HG02852 (cell line): ENCODE measurements at regions not wholly inside any gene's neighbourhood (a gene's known extent, or its start where the extent isn't known, plus 50 kb on each side); places are given as distances from the start of the nearest gene placed in this dataset.

Experiments
- ATAC-seq: cut with Tn5 transposase; IDR thresholded peaks from one replicate; pipeline ENCODE4 v1.9.1; 2021; ENCODE audit warnings: mild to moderate bottlenecking, moderate library complexity; ENCODE audit not compliant: unreplicated experiment

DNA sequence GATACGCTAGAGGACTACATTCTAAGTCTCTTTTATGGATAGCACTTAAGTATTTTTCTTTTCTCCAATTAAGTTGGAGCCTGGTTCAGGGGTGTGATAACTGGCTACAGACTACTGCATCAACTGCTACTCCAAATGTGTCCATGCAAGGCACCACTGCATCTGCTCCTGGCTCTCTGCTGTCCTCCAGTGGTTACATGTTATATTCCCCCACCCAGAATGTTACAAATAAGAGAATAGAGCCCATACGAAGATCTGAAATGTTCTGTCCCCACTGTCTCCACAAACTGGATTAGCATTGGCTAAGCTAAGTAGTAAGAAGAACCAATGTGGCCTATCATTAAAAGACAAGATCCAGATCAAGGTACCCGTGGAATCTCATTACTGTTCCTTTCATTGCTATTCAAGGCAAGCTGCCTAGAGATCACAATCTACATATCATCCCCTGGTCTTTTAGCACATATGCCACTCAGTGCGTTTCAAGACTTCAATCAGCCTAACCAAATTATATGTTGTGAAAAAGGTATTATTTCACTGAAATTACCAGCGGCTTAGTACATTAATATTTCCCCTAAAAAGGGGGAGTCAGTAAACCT is 308.3 kb upstream of the SLC8A1 start:
- no peak for ATAC-seq

DNA sequence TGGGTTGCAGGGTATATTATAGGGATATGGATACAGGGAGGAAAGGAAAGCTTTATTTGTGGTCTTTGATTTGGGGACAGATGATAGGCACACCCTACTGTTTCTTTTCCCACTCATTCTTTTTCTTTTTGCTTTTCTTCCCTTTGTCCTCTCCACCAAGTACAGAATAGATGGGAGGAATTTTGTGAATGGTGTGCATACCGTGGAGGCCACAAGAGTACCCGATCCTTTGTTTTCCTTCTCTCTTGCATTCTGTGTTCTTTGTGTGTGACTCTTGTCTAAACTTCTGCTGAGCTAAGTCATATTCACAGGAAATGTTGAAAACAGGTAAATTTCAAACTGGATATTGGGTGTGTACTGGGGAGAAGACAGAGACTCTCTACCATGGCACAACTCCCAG is 321.4 kb upstream of the SLC8A1 start:
- ATAC-seq: no peak

- ATAC-seq: no peak
Measured at GRCh38 chr2:40783704-40784103, 331.8 kb upstream of the SLC8A1 start.

DNA sequence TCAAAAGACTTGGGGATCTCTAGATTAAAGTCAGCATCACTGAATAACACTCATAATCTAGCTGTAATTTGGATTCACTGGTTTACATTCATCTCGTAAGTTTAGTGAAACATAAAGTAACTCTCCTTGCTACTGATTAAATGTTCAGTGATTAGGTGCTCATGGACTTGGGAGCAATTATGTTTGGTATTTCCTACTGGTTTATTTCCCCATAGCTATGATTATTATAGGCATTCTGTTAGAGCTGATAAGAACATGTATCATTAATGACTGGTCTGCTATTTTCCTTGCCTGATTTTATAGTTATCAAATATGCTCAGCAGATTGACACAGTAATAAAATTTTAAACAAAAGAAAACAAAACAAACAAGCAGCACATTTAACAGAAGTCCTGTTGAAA is 334.7 kb upstream of the SLC8A1 start:
- no peak for ATAC-seq

DNA sequence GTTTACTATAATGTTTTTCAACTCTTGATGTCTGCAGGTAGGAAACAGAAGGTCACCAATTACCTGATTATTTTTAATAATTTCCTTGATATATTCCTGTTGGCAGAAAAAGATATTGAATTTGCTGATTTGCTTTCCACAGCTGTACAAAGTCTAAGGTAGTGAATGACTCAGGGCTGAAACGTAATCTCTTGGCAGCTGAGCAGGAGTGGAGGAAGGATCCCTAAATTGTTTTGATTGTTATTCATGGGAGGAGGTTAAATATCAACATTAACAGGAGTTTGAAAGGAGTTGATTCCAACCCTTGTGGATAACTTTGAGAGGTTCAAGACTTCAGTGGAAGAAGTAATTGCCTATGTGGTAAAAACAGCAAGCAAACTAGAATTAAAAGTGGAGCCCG is 345.2 kb upstream of the SLC8A1 start:
- ATAC-seq: no peak

- no peak for ATAC-seq
Measured at GRCh38 chr2:40803900-40804299, 352.0 kb upstream of the SLC8A1 start.

DNA sequence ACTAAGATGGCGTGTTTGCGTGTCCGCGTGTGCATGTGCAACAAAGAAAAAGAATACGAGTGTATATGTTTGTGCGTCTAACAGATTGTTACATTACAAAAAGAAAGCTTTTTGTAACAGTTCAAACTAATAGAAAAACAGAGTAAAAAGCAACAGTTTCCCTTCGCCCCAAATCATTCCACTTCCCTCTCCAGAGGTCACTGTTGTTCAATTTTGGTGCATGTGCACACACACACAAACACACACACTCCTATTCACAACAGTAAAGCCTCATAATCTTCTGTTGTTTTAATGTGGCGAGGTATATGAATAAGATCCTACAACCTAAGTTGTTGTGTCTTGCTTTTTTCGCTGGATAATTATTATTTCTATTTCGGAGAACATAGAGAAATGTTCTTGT is 357.3 kb upstream of the SLC8A1 start:
- no peak for ATAC-seq

- ATAC-seq: no peak
Measured at GRCh38 chr2:40814616-40815015, 362.7 kb upstream of the SLC8A1 start.

DNA sequence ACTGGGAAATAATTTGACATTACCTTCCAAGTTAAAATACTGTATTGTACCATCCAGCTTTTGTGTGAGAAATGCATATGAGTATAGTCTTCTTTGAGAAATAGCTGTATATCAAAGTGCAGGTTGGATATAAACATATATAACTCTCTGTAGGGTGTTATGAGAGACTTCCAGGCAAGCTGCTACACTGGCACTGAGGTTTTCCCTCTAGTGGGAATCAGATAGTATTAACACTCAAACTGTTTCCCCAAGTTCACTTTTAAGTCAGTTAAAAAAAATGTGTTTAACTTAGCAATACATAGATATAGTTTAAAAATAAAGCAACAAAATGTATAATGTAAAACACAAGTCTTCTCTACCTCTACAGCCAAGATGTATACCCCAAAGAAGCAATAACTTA is 368.4 kb upstream of the SLC8A1 start:
- ATAC-seq: no peak

GRCh38 chr2:40823478-40823877 is 371.6 kb upstream of the SLC8A1 start:
- no peak for ATAC-seq

- no peak for ATAC-seq
Measured at GRCh38 chr2:40824278-40824677, 372.4 kb upstream of the SLC8A1 start.

GRCh38 chr2:40827392-40827791 is 375.5 kb upstream of the SLC8A1 start:
- ATAC-seq: no peak

DNA sequence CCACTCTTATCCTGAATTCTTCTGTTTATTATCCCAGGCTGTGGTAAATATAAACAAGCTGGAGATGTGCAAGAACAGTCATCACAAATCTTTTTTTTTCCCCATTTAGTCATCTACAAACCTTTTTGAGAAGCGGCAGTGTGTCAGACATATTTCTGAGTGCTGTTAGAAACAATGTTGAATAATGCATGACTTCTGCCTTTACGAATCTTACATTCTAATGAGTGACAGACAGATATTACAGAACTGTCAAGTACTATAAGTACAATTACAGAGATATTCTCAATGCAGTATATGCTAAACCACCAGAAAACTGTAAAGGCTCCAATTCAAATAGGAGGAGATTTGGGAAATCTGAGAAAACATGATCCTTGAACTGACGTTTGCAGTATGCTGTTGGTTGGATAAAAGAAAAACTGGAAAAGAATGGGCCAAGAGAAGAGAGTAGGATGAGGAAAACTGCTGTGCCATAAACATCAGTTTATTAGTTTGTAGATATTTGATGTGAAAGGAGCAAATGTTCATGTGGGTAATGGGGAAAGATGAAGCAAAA is 379.5 kb upstream of the SLC8A1 start:
- ATAC-seq: no peak

GRCh38 chr2:40841856-40842255 is 390.0 kb upstream of the SLC8A1 start:
- ATAC-seq: no peak

DNA sequence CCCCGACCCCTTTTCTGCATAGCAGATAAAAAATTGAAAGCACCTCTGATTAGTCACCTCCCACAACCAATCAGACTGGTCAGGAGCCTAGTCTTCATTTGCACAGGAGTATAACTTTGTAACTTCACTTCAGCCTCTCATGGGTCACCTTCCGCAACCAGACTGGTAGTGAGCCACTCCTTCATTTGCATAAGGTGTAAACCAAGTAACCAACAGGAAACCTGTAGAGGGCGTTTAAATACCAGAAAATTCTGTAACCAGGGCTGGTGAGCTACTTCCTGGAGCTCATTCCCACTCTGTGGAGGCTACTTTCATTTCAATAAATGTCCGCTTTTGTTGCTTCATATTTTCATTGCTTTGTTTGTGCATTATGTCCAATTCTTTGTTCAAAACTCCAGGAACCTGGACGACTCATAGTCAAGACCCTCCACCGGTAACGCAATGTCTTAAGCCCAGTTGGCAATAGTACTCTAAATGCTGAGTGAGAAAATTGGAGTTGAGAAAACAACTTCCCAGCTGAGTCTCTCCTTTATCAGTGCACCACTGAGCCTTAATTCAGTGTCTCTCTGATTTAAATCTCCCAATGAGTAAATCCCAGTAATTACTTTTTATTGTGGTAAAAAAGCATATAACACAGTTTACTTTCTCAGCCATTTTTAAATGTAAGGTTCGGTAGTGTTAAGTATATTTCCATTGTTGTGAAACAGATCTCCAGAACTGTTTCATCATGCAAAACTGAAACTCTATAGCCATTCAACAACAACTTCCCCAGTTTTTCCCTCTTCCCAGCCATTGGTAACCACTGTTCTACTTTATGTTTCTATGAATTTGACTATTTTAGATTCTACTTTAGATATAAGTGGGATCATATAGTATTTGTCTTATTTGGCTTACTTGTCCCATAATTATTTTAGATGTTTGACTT is 392.7 kb upstream of the SLC8A1 start:
- ATAC-seq: no peak

GRCh38 chr2:40851661-40852060 is 399.8 kb upstream of the SLC8A1 start:
- ATAC-seq: no peak

DNA sequence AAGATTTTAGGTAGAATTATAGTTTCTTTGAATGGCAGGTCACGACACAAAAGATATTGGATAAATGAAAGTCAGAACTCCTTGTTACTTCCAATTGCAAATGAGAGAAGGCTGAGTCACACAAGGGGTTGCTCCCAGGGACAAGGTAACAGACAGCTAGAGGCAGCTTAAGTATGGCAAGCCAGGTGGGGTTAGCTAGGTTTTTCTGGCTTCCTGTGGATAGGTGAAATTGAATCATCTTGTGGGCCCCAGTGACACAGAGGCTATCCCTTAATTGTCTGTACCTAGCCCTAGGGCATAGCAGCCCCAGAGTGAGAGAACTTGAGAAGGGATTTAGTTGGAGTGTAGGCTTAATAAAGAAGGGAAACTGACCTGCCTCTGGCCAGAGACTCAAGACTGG is 407.7 kb upstream of the SLC8A1 start:
- ATAC-seq: no peak

- ATAC-seq: no peak
Measured at GRCh38 chr2:40867829-40868228, 415.9 kb upstream of the SLC8A1 start.

DNA sequence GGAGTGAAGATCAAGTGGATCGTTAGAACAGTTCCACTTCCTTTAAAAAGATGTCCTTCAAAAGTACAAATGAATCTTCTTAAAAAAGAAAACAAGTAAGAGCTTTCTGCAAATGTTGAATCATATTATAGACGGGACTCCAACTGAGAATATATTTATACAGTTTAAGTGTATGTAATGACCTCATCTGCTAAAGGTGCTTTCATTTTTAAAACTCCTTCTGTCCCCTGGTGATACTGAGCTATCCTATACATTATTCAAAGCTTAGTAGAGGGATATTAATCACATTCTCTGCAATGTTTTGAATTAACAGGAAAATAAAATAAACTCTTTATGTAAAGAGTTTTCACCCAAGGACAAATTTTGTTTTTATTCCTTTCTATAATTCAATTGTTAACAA is 420.7 kb upstream of the SLC8A1 start:
- no peak for ATAC-seq

GRCh38 chr2:40874380-40874779 is 422.5 kb upstream of the SLC8A1 start:
- no peak for ATAC-seq

- no peak for ATAC-seq
Measured at GRCh38 chr2:40877734-40878288, 425.9 kb upstream of the SLC8A1 start.

GRCh38 chr2:40879305-40879704 is 427.4 kb upstream of the SLC8A1 start:
- ATAC-seq: no peak
